Endometrial microvascular endothelial cells (primary cell): ENCODE measurements at regions not wholly inside any gene's neighbourhood (a gene's known extent, or its start where the extent isn't known, plus 50 kb on each side); places are given as distances from the start of the nearest gene placed in this dataset.
"Not testable (repeated sequence)": the region's sequence is repeated elsewhere in the genome, so short reads cannot be mapped to it uniquely, and the experiment has no call there.

Experiments used
- in situ Hi-C: cut with HindIII; loops from 2 replicates; pipeline ENCODE4 v1.10.0; 2017; ENCODE audit warnings: low sequenced_read_pairs, low pct_unique_long_range_greater_than_20kb; ENCODE audit errors: inconsistent ontology term

GRCh38 chrX:73987166-73987565 lies 134.7 kb upstream of the XIST start:
- in situ Hi-C loops: no loop called here

- in situ Hi-C loops: no loop called here
Measured at GRCh38 chrX:73979551-73980131, 127.1 kb upstream of the XIST start.

DNA sequence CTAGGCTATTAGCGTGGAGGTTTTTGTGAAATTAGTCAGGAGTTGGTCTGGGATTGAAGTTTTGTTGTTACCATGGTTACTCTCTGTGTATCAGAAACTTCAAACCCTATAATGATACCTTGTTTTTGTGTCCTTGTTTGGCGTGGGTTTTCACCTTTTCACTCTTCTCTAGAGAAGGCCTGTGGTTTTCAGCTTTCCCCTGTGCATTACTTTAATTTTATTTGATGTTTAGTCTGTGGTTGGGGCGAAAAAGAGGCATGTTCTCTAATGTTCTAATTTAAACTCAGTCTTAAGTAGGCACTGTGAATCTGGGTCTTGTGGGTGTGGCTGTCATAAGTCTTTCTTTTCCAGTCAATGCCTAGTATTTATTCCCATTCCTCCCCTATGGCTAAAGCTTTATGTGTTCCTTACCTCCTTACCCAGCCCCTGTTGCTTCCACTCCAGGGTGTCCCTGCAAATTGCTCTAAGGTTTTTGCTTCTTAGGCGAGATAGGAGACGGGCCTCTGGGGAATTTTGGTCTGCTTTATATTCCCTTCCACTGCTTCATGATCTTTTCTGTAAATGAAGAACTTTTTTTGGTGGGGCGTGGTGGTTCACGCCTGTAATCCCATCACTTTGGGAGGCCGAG lies 125.1 kb upstream of the XIST start:
- in situ Hi-C loops: no loop called here

GRCh38 chrX:73967461-73967860 lies 114.9 kb upstream of the XIST start:
- in situ Hi-C loops: not testable (repeated sequence)

- in situ Hi-C loops: no loop called here
Measured at GRCh38 chrX:73965833-73966232, 113.3 kb upstream of the XIST start.

- in situ Hi-C loops: no loop called here
Measured at GRCh38 chrX:73964579-73964978, 112.1 kb upstream of the XIST start.

- in situ Hi-C loops: no loop called here
Measured at GRCh38 chrX:73963682-73964081, 111.2 kb upstream of the XIST start.

DNA sequence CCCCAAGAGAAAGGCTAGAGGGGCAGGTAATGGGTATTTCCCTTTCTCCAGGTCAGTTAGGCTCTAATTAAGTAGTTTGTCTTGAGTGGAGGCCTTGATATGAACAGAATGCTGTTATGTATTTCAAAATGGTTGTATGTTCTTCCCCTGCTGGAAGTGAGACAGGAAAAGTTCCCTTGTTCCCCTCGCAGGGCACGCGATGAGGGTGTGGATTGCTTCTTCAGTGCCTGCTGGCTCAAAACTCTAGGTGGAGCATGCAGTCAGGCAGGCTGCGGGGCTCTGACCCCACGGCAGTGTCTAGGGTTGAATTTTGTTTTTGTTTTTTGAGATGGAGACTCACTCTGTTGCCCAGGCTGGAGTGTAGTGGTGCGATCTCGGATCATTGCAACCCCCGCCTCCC lies 110.4 kb upstream of the XIST start:
- in situ Hi-C loops: no loop called here

DNA sequence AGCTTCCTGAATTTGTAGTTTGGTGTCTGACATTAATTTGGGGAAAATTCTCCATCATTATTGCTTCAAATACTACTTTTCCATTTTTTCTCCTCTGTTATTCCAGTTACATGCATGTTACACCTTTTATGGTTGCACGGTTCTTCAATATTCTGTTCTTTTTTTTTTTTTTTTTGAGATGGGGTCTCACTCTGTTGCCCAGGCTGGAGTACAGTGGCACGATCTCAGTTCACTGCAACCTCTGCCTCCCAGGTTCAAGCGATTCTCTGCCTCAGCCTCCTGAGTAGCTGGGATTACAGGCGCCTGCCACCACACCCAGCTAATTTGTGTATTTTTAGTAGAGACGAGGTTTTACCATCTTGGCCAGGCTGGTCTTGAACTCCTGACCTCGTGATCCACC lies 109.4 kb upstream of the XIST start:
- in situ Hi-C loops: not testable (repeated sequence)

DNA sequence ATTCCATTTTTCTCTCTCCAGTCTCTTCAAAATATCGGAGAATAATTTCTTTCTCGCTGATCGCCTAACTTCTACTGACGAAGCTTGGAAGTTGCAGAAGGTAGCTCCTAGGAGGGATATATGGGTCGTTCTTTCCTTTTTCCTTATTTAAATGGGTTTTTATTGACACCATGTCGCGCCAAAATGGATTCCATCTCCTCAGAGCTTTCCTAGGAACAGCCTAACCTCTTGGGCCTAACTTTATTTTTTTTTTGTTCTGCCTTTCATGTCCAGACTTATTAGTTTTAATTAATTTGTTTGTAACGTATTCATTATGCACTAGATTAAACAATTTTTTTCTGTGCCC lies 92.0 kb upstream of the XIST start:
- in situ Hi-C loops: no loop called here

DNA sequence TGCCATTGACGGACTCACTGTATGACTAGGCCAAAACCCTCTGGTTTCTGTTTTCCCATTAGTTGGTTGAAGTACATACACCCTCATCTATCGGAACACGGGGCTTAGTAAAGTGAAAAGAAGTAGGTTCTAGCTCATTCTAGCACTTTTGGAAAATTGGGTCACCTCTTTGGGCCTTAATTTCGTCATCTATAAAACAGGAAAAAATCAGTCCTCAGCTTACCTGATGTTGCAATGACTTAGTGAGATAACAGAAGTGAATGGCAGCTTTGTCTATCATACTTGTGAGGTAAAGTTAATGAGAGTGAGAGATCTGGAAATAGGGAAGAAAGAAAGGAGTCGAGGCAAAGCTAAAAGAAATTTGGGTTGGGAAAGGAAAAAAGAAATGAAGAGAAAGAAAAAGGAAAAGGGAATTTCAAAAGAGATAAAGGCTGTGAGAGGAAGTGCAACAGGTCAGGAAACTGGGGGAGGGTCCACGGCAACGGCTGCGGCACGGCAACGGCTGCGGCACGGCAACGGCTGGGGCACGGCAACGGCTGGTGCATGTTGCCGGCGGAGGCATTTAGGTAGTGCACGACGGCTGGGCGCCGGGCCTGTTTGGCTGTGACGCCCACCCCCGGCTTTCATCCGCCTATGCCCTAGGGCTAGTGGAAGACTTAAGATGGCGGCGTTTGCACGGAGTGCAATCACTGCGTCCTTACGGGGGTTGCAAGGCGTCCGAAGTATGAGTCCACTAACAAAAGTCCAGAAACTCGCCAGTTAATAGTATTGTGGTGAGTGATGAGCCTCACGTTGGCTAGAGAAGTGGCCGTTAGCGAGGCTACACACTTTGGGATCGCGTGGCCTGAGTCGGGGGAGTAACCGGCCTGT lies 91.4 kb upstream of the XIST start:
- in situ Hi-C loops: no loop called here

GRCh38 chrX:73940893-73941470 lies 88.5 kb upstream of the XIST start:
- in situ Hi-C loops: no loop called here

- in situ Hi-C loops: not testable (repeated sequence)
Measured at GRCh38 chrX:73937843-73938242, 85.3 kb upstream of the XIST start.

DNA sequence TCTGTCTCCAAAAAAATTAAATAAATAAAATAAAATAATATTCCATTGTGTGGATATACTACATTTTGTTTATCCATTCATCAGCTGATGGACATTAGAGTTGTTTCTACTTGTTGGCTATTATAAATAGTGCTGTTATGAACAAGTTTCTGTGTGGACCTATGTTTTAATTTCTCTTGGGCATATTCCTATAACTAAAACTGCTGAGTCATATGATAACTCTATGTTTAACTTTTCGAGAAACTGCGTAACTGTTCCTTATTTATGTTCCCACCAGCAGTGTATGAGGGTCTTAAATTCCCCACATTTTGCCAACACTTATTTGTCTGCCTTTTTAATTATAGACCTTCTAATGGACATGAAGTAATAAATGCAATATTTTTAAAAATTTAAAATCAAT lies 80.0 kb upstream of the XIST start:
- in situ Hi-C loops: no loop called here

GRCh38 chrX:73930300-73930699 lies 77.8 kb upstream of the XIST start:
- in situ Hi-C loops: no loop called here

DNA sequence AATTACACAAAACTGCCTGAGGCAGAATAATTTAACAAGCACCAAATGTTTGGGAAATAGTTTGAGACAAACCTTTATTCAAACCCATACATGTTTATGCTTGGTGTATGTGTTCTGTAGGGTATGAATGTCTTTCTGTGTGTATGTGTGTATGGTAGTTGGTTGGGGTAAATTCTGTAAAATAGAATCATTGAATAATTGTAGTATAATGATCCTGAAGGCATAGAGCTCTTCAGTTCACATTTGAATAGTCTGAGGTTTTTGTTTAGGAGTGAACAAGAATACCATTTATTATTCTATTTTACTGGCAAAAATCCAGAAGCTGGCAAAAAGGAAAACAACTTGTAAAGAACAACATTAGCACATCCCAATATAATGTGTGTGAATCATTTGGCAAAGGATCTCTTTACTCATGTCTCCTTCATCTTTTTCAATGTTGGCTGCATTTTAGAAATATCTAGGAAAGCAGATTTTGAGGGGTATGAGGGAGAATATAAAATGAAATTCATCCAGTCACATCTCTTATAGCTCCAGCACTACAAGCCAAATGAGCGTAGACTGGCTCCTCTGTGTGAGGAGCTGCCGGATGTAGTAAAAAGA lies 70.4 kb upstream of the XIST start:
- in situ Hi-C loops: no loop called here

DNA sequence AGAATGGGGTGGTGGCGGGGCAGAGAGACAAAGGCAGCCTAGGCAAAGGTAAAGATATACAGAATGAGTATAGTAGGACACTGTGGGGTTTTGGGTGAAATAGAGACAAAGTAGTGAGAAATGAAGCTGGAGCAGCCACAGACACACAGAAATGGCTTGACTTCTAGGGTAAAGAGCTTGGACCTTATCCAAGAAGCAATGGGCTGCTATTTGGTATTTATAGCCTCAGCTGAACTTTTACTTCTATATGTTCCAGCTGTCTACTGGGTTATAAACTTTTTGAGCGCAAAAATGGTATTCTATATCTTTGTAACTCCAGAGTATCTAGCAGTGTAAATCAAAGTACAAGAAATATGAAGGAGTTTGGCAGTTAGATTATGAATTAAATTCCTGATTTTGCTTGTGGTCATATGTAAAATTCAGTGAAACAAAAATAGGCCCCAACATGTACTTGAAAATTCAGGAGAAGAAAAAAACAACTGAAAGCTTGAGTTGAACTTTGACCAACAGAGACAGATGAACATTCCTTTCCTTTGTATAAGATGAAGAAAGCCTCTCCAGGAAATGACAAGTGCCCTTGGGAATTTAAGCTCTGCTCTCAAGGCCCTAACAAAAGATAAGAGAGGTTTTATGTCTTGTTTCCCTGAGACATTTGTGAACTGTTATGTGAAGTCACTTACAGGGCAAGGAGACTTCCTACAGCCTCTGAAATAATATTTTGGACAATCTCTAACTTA lies 64.6 kb upstream of the XIST start:
- in situ Hi-C loops: no loop called here

GRCh38 chrX:73916489-73916888 lies 64.0 kb upstream of the XIST start:
- in situ Hi-C loops: no loop called here

- in situ Hi-C loops: not testable (repeated sequence)
Measured at GRCh38 chrX:73914792-73915191, 62.3 kb upstream of the XIST start.
